OCI-LY1 (cell line): ENCODE measurements at regions not wholly inside any gene's neighbourhood (a gene's known extent, or its start where the extent isn't known, plus 50 kb on each side); places are given as distances from the start of the nearest gene placed in this dataset.

ENCODE experiments used
- CTCF ChIP-seq: fragments of 200-600 bp; sonication (generic), shearing (Covaris generic); IDR thresholded peaks from 2 replicates; pipeline ENCODE4 v1.5.1; 2017; ENCODE audit warnings: mild to moderate bottlenecking, antibody characterized with exemption, low read length, moderate library complexity, mixed read lengths
- EZH2 ChIP-seq: fragments of 200-600 bp; sonication (generic), shearing (Covaris generic); IDR thresholded peaks from 2 replicates; pipeline ENCODE4 v1.8.0; 2017; ENCODE audit warnings: borderline replicate concordance, mixed run types, mild to moderate bottlenecking, antibody characterized with exemption, low read length, moderate library complexity, mixed read lengths

DNA sequence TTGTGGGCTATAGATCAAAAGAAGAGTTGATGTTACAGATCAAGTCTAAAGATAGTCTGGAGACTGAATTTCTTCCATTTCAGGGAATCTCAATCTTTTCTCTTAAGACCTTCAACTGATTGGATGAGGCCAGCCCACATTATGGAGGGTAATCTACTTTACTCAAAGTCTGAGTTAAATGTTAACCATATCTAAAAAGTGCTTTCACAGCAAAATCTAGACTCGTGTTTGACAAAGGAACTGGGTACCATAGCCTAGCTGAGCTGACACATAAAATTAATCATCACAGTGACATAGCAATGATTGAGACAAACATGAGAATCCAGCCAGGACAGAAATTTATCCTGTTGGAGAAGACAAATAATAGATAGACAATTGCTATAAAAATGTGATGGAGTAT is 407.9 kb upstream of the GRM7 start:
- TF ChIP-seq CTCF (no peak), EZH2 (no peak)
